ENCODE measurements at regions not wholly inside any gene's neighbourhood (a gene's known extent, or its start where the extent isn't known, plus 50 kb on each side); places are given as distances from the start of the nearest gene placed in this dataset.
"Not testable (repeated sequence)": the region's sequence is repeated elsewhere in the genome, so short reads cannot be mapped to it uniquely, and the experiment has no call there.

GRCh38 chr4:147259271-147259670 is 221.6 kb upstream of the EDNRA start:
- not testable (repeated sequence) for DNase-seq

GRCh38 chr4:147284256-147284835 is 196.6 kb upstream of the EDNRA start:
- no peak for DNase-seq

- no peak for DNase-seq
These were observed 196.0 kb upstream of the EDNRA start for GRCh38 chr4:147284935-147285334.

GRCh38 chr4:147285751-147286150 is 195.1 kb upstream of the EDNRA start:
- no peak for DNase-seq

GRCh38 chr4:147286846-147287587 is 193.9 kb upstream of the EDNRA start:
- DNase-seq, result no peak

- no peak for DNase-seq
These were observed 193.4 kb upstream of the EDNRA start for GRCh38 chr4:147287588-147287890.

GRCh38 chr4:147288512-147288911 is 192.4 kb upstream of the EDNRA start:
- DNase-seq, result no peak

- DNase-seq, result no peak
These were observed 191.7 kb upstream of the EDNRA start for GRCh38 chr4:147289181-147289580.

GRCh38 chr4:147292604-147293313 is 188.1 kb upstream of the EDNRA start:
- not testable (repeated sequence) for DNase-seq

GRCh38 chr4:147293314-147293677 is 187.6 kb upstream of the EDNRA start:
- DNase-seq, result not testable (repeated sequence)

- no peak for DNase-seq
These were observed 181.7 kb upstream of the EDNRA start for GRCh38 chr4:147299205-147299604.

GRCh38 chr4:147303174-147303872 is 177.6 kb upstream of the EDNRA start:
- no peak for DNase-seq

- DNase-seq, result no peak
These were observed 177.0 kb upstream of the EDNRA start for GRCh38 chr4:147303873-147304229.

GRCh38 chr4:147307896-147308674 is 172.8 kb upstream of the EDNRA start:
- DNase-seq, result no peak

GRCh38 chr4:147309434-147309833 is 171.5 kb upstream of the EDNRA start:
- no peak for DNase-seq

GRCh38 chr4:147310312-147310711 is 170.6 kb upstream of the EDNRA start:
- no peak for DNase-seq

- no peak for DNase-seq
These were observed 168.9 kb upstream of the EDNRA start for GRCh38 chr4:147311956-147312355.

- DNase-seq, result no peak
These were observed 168.4 kb upstream of the EDNRA start for GRCh38 chr4:147312376-147313046.

GRCh38 chr4:147313108-147313507 is 167.8 kb upstream of the EDNRA start:
- no peak for DNase-seq

- no peak for DNase-seq
These were observed 162.3 kb upstream of the EDNRA start for GRCh38 chr4:147318586-147318985.

GRCh38 chr4:147325571-147325981 is 155.3 kb upstream of the EDNRA start:
- no peak for DNase-seq

- no peak for DNase-seq
These were observed 154.3 kb upstream of the EDNRA start for GRCh38 chr4:147326591-147326990.
